ENCODE measurements at regions not wholly inside any gene's neighbourhood (a gene's known extent, or its start where the extent isn't known, plus 50 kb on each side); places are given as distances from the start of the nearest gene placed in this dataset.
"Not testable (repeated sequence)": the region's sequence is repeated elsewhere in the genome, so short reads cannot be mapped to it uniquely, and the experiment has no call there.

GRCh38 chr15:91368611-91369010 lies 268.6 kb downstream of the SV2B start:
- DNase-seq (ENCODE audit: low read depth): no peak
- ChIA-PET CTCF (no interaction called here), POLR2A (no interaction called here)
- H3K36me3 ChIP-seq (ENCODE audit: control insufficient read depth, insufficient read depth, low read length): no peaks in the 10 kb centered on the region
- no peaks in the 10 kb centered on the region for H3K27me3 ChIP-seq (ENCODE audit: control insufficient read depth, insufficient read depth, low read length)
- no peak for TF ChIP-seq CTCF (IDR thresholded peaks at IDR 0.05; ENCODE audit: insufficient read depth, low read depth, low read length)
- no peak overlapping the region for H3K4me3 ChIP-seq (ENCODE audit: low read depth, low read length)

- POLR2A ChIA-PET: no interaction called here
- Histone ChIP-seq H3K36me3 (ENCODE audit: control insufficient read depth, insufficient read depth, low read length) (no peaks in the 10 kb centered on the region), H3K4me3 (ENCODE audit: low read depth, low read length) (no peak overlapping the region), H3K27me3 (ENCODE audit: control insufficient read depth, insufficient read depth, low read length) (no peaks in the 10 kb centered on the region)
- CTCF ChIA-PET: no interaction called here
- TF ChIP-seq CTCF (IDR thresholded peaks at IDR 0.05; ENCODE audit: insufficient read depth, low read depth, low read length): no peak
- no peak for DNase-seq (ENCODE audit: low read depth)
Measured at GRCh38 chr15:91369823-91370222, 269.8 kb downstream of the SV2B start.

- DNase-seq (ENCODE audit: low read depth); POLR2A ChIA-PET; CTCF ChIA-PET; H3K36me3 ChIP-seq (ENCODE audit: control insufficient read depth, insufficient read depth, low read length); H3K27me3 ChIP-seq (ENCODE audit: control insufficient read depth, insufficient read depth, low read length); H3K4me3 ChIP-seq (ENCODE audit: low read depth, low read length): not testable (repeated sequence)
Measured at GRCh38 chr15:91371345-91371744, 271.3 kb downstream of the SV2B start.

- CTCF ChIA-PET: interaction anchor here (1.2 kb wide), 1 partner anchor 24 kb away, joined by 3 read pairs; no protein-coding TSS in a partner anchor
- no peak for TF ChIP-seq CTCF (IDR thresholded peaks at IDR 0.05; ENCODE audit: insufficient read depth, low read depth, low read length)
- POLR2A ChIA-PET: no interaction called here
Measured at GRCh38 chr15:91374336-91374735, 274.3 kb downstream of the SV2B start.

GRCh38 chr15:91376038-91376437 lies 276.0 kb downstream of the SV2B start:
- ChIA-PET CTCF (no interaction called here), POLR2A (no interaction called here)
- Histone ChIP-seq H3K4me3 (ENCODE audit: low read depth, low read length) (no peak overlapping the region), H3K27me3 (ENCODE audit: control insufficient read depth, insufficient read depth, low read length) (no peaks in the 10 kb centered on the region), H3K36me3 (ENCODE audit: control insufficient read depth, insufficient read depth, low read length) (no peaks in the 10 kb centered on the region)
- TF ChIP-seq CTCF (IDR thresholded peaks at IDR 0.05; ENCODE audit: insufficient read depth, low read depth, low read length): no peak
- DNase-seq (ENCODE audit: low read depth): no peak

More at GRCh38 chr15:91374336-91374735, 274.3 kb downstream of the SV2B start:
- no peak overlapping the region for H3K4me3 ChIP-seq (ENCODE audit: low read depth, low read length)
- no peaks in the 10 kb centered on the region for H3K36me3 ChIP-seq (ENCODE audit: control insufficient read depth, insufficient read depth, low read length)
- H3K27me3 ChIP-seq (ENCODE audit: control insufficient read depth, insufficient read depth, low read length): no peaks in the 10 kb centered on the region
- no peak for DNase-seq (ENCODE audit: low read depth)

- CTCF ChIA-PET: interaction anchor here (0.7 kb wide), 1 partner anchor 19 kb away, joined by 4 read pairs; no protein-coding TSS in a partner anchor
- TF ChIP-seq CTCF (IDR thresholded peaks at IDR 0.05; ENCODE audit: insufficient read depth, low read depth, low read length): no peak
- no peaks in the 10 kb centered on the region for H3K36me3 ChIP-seq (ENCODE audit: control insufficient read depth, insufficient read depth, low read length)
- no peak for DNase-seq (ENCODE audit: low read depth)
- H3K4me3 ChIP-seq (ENCODE audit: low read depth, low read length): no peak overlapping the region
- no peaks in the 10 kb centered on the region for H3K27me3 ChIP-seq (ENCODE audit: control insufficient read depth, insufficient read depth, low read length)
- POLR2A ChIA-PET: no interaction called here
Measured at GRCh38 chr15:91380114-91380513, 280.1 kb downstream of the SV2B start.
